MM.1S (cell line): ENCODE measurements at regions not wholly inside any gene's neighbourhood (a gene's known extent, or its start where the extent isn't known, plus 50 kb on each side); places are given as distances from the start of the nearest gene placed in this dataset.
A peak's percentile ranks its signal among the peaks of the same experiment; 100 is the strongest.
"Not testable (repeated sequence)": the region's sequence is repeated elsewhere in the genome, so short reads cannot be mapped to it uniquely, and the experiment has no call there.

Experiments used
- CTCF ChIP-seq: fragments of 300-600 bp; sonication (generic); IDR thresholded peaks from 2 replicates; pipeline ENCODE4 v1.5.1; 2016; ENCODE audit warnings: antibody characterized with exemption, low read length, mixed read lengths
- EZH2 ChIP-seq: fragments of 300-600 bp; sonication (generic); optimal IDR thresholded peaks from 2 replicates; pipeline ENCODE3; 2017; ENCODE audit warnings: low read depth, mild to moderate bottlenecking, antibody characterized with exemption, low read length, mixed read lengths

DNA sequence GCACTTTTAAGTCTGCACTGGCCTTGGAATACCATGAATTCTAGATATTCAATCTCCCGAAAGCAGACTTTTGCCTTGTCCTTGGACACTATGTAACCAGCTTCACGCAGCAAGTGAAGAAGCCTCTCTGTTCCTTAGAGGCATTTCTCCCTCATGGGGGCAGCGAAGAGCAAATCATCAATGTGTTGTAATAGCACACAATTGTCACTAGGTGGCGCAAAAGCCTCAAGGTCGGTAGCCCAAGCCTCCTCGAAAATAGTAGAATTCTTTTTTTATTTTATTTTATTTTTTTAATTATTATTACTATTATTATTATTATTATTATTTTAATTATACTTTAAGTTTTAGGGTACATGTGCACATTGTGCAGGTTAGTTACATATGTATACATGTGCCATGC is 100.8 kb downstream of the ALG10 start:
- peak; percentile 73 for TF ChIP-seq CTCF
- TF ChIP-seq EZH2 = not testable (repeated sequence)
